ENCODE measurements at regions not wholly inside any gene's neighbourhood (a gene's known extent, or its start where the extent isn't known, plus 50 kb on each side); places are given as distances from the start of the nearest gene placed in this dataset.

DNA sequence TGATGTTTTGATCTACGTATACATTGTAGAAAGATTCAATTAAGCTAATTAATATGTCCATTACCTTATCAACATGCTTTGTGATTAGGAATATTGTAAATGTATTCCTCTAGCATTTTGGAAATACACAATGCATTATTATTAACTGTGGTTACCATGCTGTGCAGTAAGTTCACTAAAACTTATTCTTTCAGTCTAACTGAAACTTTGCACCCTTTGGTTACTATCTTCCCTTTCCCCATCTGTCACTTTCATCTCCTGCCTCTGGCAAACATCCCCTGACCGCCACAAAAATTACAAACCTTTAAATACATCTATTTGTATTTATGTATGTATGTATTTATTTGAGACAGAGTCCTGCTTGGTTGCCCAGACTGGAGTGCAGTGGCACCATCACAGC, 388.0 kb downstream of the NYAP2 start:
- Histone ChIP-seq H3K79me2 (ENCODE audit: insufficient read depth) (no peaks in the 10 kb centered on the region), H3K9me3 (ENCODE audit: low read depth) (no peaks in the 10 kb centered on the region), H2AFZ (no peak overlapping the region), H3K4me3 (no peak overlapping the region), H3K4me1 (ENCODE audit: insufficient read depth) (no peaks in the 10 kb centered on the region), H3K9ac (no peak overlapping the region), H3K27ac (no peak overlapping the region), H4K20me1 (ENCODE audit: insufficient read depth) (no peaks in the 10 kb centered on the region), H3K9me2 (ENCODE audit: insufficient read depth) (no peaks in the 10 kb centered on the region), H3K36me3 (ENCODE audit: low read depth) (no peaks in the 10 kb centered on the region), H3F3A (ENCODE audit: insufficient read depth) (no peaks in the 10 kb centered on the region), H3K4me2 (ENCODE audit: unreplicated experiment) (no peak overlapping the region), H3K27me3 (replicated peaks; ENCODE audit: insufficient read depth) (no peaks in the 10 kb centered on the region)
- WGBS, 2 experiments (ENCODE audit: low coverage in 1 of 2, low lambda C conversion rate in 2 of 2, missing lambda C conversion rate in 2 of 2) = 85 to 91% methylated on average over 2 of the region's 2 CpGs
- no peak for TF ChIP-seq EZH2 (IDR thresholded peaks at IDR 0.05; ENCODE audit: insufficient read depth, poor library complexity, severe bottlenecking)
- TF ChIP-seq EZH2phosphoT487 (IDR thresholded peaks at IDR 0.05; ENCODE audit: insufficient read depth, low read depth) = no peak
- no peak for DNase-seq
- in situ Hi-C loops (cut with MboI) = no loop called here

DNA sequence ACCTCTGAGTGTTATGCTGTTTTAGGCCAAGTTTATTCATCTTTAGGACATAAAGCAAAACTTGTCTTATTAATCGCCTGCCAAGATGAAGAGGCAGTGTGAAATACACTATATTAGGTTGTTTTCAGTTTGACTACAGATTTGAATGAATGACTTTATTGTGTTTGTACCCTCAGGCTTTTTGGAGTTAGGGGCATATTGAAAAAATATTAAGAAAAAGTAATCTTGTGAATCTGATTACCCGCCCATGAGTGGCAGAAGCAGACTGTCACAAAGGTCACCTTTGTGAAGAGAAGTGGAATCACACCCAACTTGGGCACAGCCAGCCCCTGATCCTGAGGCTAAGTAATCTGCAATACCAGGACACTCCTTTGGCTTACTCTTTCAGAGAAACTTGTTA, 382.5 kb downstream of the NYAP2 start:
- Histone ChIP-seq H3K36me3 (ENCODE audit: low read depth) (no peaks in the 10 kb centered on the region), H3K79me2 (ENCODE audit: insufficient read depth) (no peaks in the 10 kb centered on the region), H3K4me2 (ENCODE audit: unreplicated experiment) (no peak overlapping the region), H3K9me2 (ENCODE audit: insufficient read depth) (no peaks in the 10 kb centered on the region), H2AFZ (no peak overlapping the region), H3K27ac (no peak overlapping the region), H3K27me3 (replicated peaks; ENCODE audit: insufficient read depth) (no peaks in the 10 kb centered on the region), H3F3A (ENCODE audit: insufficient read depth) (no peaks in the 10 kb centered on the region), H3K4me3 (no peak overlapping the region), H3K4me1 (ENCODE audit: insufficient read depth) (no peaks in the 10 kb centered on the region), H4K20me1 (ENCODE audit: insufficient read depth) (no peaks in the 10 kb centered on the region), H3K9ac (no peak overlapping the region), H3K9me3 (ENCODE audit: low read depth) (no peaks in the 10 kb centered on the region)
- TF ChIP-seq EZH2phosphoT487 (IDR thresholded peaks at IDR 0.05; ENCODE audit: insufficient read depth, low read depth) = no peak
- TF ChIP-seq EZH2 (IDR thresholded peaks at IDR 0.05; ENCODE audit: insufficient read depth, poor library complexity, severe bottlenecking) = no peak
- no peak for DNase-seq
- 62 to 64% methylated on average over 2 of the region's 2 CpGs for WGBS, 2 experiments (ENCODE audit: low coverage in 1 of 2, low lambda C conversion rate in 2 of 2, missing lambda C conversion rate in 2 of 2)
- in situ Hi-C loops (cut with MboI) = no loop called here

DNA sequence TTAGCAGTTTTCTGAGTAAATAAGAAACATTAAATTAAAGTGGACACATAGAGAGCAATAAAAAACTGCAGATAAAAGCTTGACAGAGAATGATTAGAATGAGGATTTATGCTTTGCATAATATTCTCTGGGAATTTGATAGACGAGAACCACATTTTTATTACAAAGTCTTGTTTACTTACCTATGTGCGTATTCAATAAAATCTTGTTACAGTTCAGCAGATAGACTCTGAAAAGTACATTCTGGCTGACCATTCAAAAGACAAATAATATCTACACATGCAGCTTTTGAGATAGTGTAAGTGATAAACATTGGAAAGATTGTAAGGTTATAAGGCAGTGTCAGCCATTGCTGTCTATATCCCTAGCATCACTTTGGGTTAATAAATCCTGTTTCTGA, 381.6 kb downstream of the NYAP2 start:
- no peaks in the 10 kb centered on the region for H3K27me3 ChIP-seq (replicated peaks; ENCODE audit: insufficient read depth)
- H4K20me1 ChIP-seq (ENCODE audit: insufficient read depth) = no peaks in the 10 kb centered on the region
- in situ Hi-C loops (cut with MboI) = no loop called here
- H3K4me1 ChIP-seq (ENCODE audit: insufficient read depth) = no peaks in the 10 kb centered on the region
- no peaks in the 10 kb centered on the region for H3K36me3 ChIP-seq (ENCODE audit: low read depth)
- no peaks in the 10 kb centered on the region for H3K79me2 ChIP-seq (ENCODE audit: insufficient read depth)
- H3K4me3 ChIP-seq = no peak overlapping the region
- no peaks in the 10 kb centered on the region for H3F3A ChIP-seq (ENCODE audit: insufficient read depth)
- H3K9ac ChIP-seq = no peak overlapping the region
- 70 to 71% methylated on average over 2 of the region's 2 CpGs for WGBS, 2 experiments (ENCODE audit: low coverage in 1 of 2, low lambda C conversion rate in 2 of 2, missing lambda C conversion rate in 2 of 2)
- no peaks in the 10 kb centered on the region for H3K9me2 ChIP-seq (ENCODE audit: insufficient read depth)
- no peak overlapping the region for H2AFZ ChIP-seq
- TF ChIP-seq EZH2 (IDR thresholded peaks at IDR 0.05; ENCODE audit: insufficient read depth, poor library complexity, severe bottlenecking) (no peak), EZH2phosphoT487 (IDR thresholded peaks at IDR 0.05; ENCODE audit: insufficient read depth, low read depth) (no peak)
- no peak overlapping the region for H3K27ac ChIP-seq
- H3K4me2 ChIP-seq (ENCODE audit: unreplicated experiment) = no peak overlapping the region
- H3K9me3 ChIP-seq (ENCODE audit: low read depth) = no peaks in the 10 kb centered on the region
- no peak for DNase-seq

GRCh38 chr2:225779829-225780228, 380.3 kb downstream of the NYAP2 start:
- no peaks in the 10 kb centered on the region for H4K20me1 ChIP-seq (ENCODE audit: insufficient read depth)
- H3K9me3 ChIP-seq (ENCODE audit: low read depth) = no peaks in the 10 kb centered on the region
- H3K27me3 ChIP-seq (replicated peaks; ENCODE audit: insufficient read depth) = no peaks in the 10 kb centered on the region
- no peak for TF ChIP-seq EZH2 (IDR thresholded peaks at IDR 0.05; ENCODE audit: insufficient read depth, poor library complexity, severe bottlenecking)
- no peak for TF ChIP-seq EZH2phosphoT487 (IDR thresholded peaks at IDR 0.05; ENCODE audit: insufficient read depth, low read depth)
- no peak overlapping the region for H3K4me2 ChIP-seq (ENCODE audit: unreplicated experiment)
- no peaks in the 10 kb centered on the region for H3K36me3 ChIP-seq (ENCODE audit: low read depth)
- WGBS, 2 experiments (ENCODE audit: low coverage in 1 of 2, low lambda C conversion rate in 2 of 2, missing lambda C conversion rate in 2 of 2) = 0 to 12% methylated on average over 1 of the region's 1 CpG
- H3K4me3 ChIP-seq = no peak overlapping the region
- no peaks in the 10 kb centered on the region for H3F3A ChIP-seq (ENCODE audit: insufficient read depth)
- in situ Hi-C loops (cut with MboI) = no loop called here
- H3K9ac ChIP-seq = no peak overlapping the region
- no peak overlapping the region for H3K27ac ChIP-seq
- no peak overlapping the region for H2AFZ ChIP-seq
- DNase-seq = peak; percentile 9
- H3K79me2 ChIP-seq (ENCODE audit: insufficient read depth) = no peaks in the 10 kb centered on the region
- H3K9me2 ChIP-seq (ENCODE audit: insufficient read depth) = no peaks in the 10 kb centered on the region
- no peaks in the 10 kb centered on the region for H3K4me1 ChIP-seq (ENCODE audit: insufficient read depth)

DNA sequence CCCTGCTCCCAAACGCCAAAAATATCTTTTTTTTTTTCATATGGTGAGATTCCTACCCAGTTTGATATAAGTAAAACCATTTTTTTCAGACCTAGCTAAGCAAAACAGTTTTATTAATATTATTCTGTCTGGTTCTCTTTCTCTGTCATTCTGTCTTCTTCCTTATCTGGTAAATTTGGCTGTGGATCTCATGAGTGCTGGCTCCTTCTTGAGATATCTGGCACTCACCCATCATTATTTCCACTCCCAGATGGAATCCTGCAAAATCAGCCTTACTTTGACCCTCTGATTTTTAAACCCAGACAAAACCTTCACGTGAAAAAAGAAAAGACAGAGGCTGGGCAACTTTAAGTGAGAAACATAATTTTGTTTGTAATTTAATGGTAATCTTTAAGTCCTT, 373.6 kb downstream of the NYAP2 start:
- Histone ChIP-seq H2AFZ (no peak overlapping the region), H3K4me3 (no peak overlapping the region), H3F3A (ENCODE audit: insufficient read depth) (no peaks in the 10 kb centered on the region), H3K9ac (no peak overlapping the region), H3K4me2 (ENCODE audit: unreplicated experiment) (no peak overlapping the region), H3K79me2 (ENCODE audit: insufficient read depth) (no peaks in the 10 kb centered on the region), H3K27me3 (replicated peaks; ENCODE audit: insufficient read depth) (no peaks in the 10 kb centered on the region), H3K9me2 (ENCODE audit: insufficient read depth) (no peaks in the 10 kb centered on the region), H3K36me3 (ENCODE audit: low read depth) (no peaks in the 10 kb centered on the region), H3K27ac (no peak overlapping the region), H3K4me1 (ENCODE audit: insufficient read depth) (no peaks in the 10 kb centered on the region), H4K20me1 (ENCODE audit: insufficient read depth) (no peaks in the 10 kb centered on the region), H3K9me3 (ENCODE audit: low read depth) (no peaks in the 10 kb centered on the region)
- in situ Hi-C loops (cut with MboI) = no loop called here
- WGBS, 2 experiments (ENCODE audit: low coverage in 1 of 2, low lambda C conversion rate in 2 of 2, missing lambda C conversion rate in 2 of 2) = 33 to 40% methylated on average over 2 of the region's 2 CpGs
- TF ChIP-seq EZH2 (IDR thresholded peaks at IDR 0.05; ENCODE audit: insufficient read depth, poor library complexity, severe bottlenecking) (no peak), EZH2phosphoT487 (IDR thresholded peaks at IDR 0.05; ENCODE audit: insufficient read depth, low read depth) (no peak)
- no peak for DNase-seq

Measured in GM23248 (cell line).